ENCODE measurements at regions not wholly inside any gene's neighbourhood (a gene's known extent, or its start where the extent isn't known, plus 50 kb on each side); places are given as distances from the start of the nearest gene placed in this dataset.
"Not testable (repeated sequence)": the region's sequence is repeated elsewhere in the genome, so short reads cannot be mapped to it uniquely, and the experiment has no call there.

DNA sequence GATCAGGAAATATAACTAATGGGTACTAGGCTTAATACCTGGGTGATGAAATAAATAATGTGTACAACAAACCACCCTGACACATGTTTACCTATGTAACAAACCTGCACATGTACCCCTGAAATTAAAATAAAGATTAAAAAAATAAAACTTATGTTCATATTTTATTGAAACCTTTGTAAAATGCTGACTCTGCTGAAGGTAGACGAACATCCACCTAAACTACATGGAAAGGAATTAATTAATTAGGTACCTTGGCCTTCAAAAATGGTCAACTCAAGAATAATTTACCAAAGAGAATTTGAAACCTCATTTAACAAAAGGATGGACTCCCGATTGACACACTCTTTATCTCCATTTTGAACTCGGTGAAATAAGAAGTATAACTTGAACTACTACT lies 152.3 kb upstream of the OR13F1 start:
- TF ChIP-seq CTCF (conservative IDR thresholded peaks at IDR 0.05; ENCODE audit: low read depth, low read length): no peak

GRCh38 chr9:104361207-104361606 lies 142.9 kb upstream of the OR13F1 start:
- DNase-seq (ENCODE audit: low read depth): no peak
- TF ChIP-seq CTCF (conservative IDR thresholded peaks at IDR 0.05; ENCODE audit: low read depth, low read length): no peak
- no peak overlapping the region for H3K4me3 ChIP-seq (ENCODE audit: low read depth, low read length)

More for the DNA sequence above, 152.3 kb upstream of the OR13F1 start:
- no peak for DNase-seq (ENCODE audit: low read depth)
- H3K4me3 ChIP-seq (ENCODE audit: low read depth, low read length): no peak overlapping the region

- no peak for DNase-seq (ENCODE audit: low read depth)
- no peak overlapping the region for H3K4me3 ChIP-seq (ENCODE audit: low read depth, low read length)
- no peak for TF ChIP-seq CTCF (conservative IDR thresholded peaks at IDR 0.05; ENCODE audit: low read depth, low read length)
Measured at GRCh38 chr9:104362912-104363472, 141.1 kb upstream of the OR13F1 start.

- H3K4me3 ChIP-seq (ENCODE audit: low read depth, low read length): no peak overlapping the region
- TF ChIP-seq CTCF (conservative IDR thresholded peaks at IDR 0.05; ENCODE audit: low read depth, low read length): no peak
- DNase-seq (ENCODE audit: low read depth): no peak
Measured at GRCh38 chr9:104367507-104367906, 136.6 kb upstream of the OR13F1 start.

DNA sequence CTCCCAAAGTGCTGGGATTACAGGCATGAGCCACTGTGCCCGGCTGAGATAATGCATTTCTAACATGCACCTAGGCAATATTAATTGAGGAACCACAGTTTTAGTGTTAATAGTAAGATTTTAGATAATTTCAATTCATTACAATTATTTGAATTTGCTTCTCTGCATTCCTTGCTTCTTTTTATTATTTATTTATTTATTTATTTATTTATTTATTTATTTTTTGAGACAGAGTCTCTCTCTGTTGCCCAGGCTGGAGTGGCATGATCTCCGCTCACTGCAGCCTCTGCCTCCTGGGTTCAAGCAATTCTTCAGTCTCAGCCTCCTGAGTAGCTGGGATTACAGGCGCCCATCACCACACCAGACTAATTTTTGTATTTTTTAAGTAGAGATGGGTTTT lies 135.7 kb upstream of the OR13F1 start:
- not testable (repeated sequence) for H3K4me3 ChIP-seq (ENCODE audit: low read depth, low read length); DNase-seq (ENCODE audit: low read depth)

GRCh38 chr9:104374711-104375110 lies 129.4 kb upstream of the OR13F1 start:
- DNase-seq (ENCODE audit: low read depth): no peak
- H3K4me3 ChIP-seq (ENCODE audit: low read depth, low read length): no peak overlapping the region
- no peak for TF ChIP-seq CTCF (conservative IDR thresholded peaks at IDR 0.05; ENCODE audit: low read depth, low read length)

- no peak for DNase-seq (ENCODE audit: low read depth)
- no peak overlapping the region for H3K4me3 ChIP-seq (ENCODE audit: low read depth, low read length)
- no peak for TF ChIP-seq CTCF (conservative IDR thresholded peaks at IDR 0.05; ENCODE audit: low read depth, low read length)
Measured at GRCh38 chr9:104386013-104386412, 118.0 kb upstream of the OR13F1 start.

Measured in choroid plexus epithelial cell (primary cell).